DND-41 (cell line): ENCODE measurements at regions not wholly inside any gene's neighbourhood (a gene's known extent, or its start where the extent isn't known, plus 50 kb on each side); places are given as distances from the start of the nearest gene placed in this dataset.

Source experiments
- ATAC-seq: fragments of 200-7000 bp; cut with Tn5 transposase; 3 replicates; pipeline ENCODE4 v1.9.1; 2021; ENCODE audit warnings: low read depth; ENCODE audit not compliant: insufficient read depth
- DNase-seq: peaks from one replicate; pipeline ENCODE4 v3.0.0-alpha.2; 2020
- H2AFZ ChIP-seq: 2 replicates; pipeline ENCODE4 v1.6.0; 2012; ENCODE audit warnings: low read depth, low read length
- H3K27ac ChIP-seq: 2 replicates; pipeline ENCODE4 v1.5.1; 2012; ENCODE audit warnings: low read length, inconsistent platforms
- H3K27me3 ChIP-seq: fragments of 200-600 bp; sonication (generic); 2 replicates; pipeline ENCODE4 v1.6.0; 2012; ENCODE audit warnings: low read length, mild to moderate bottlenecking, inconsistent platforms; ENCODE audit not compliant: insufficient read depth, poor library complexity
- H3K36me3 ChIP-seq: 2 replicates; pipeline ENCODE4 v1.5.1; 2012; ENCODE audit warnings: low read length, inconsistent platforms; ENCODE audit not compliant: insufficient read depth
- H3K4me1 ChIP-seq: 2 replicates; pipeline ENCODE4 v1.5.1; 2012; ENCODE audit warnings: mild to moderate bottlenecking, low read length; ENCODE audit not compliant: insufficient read depth
- H3K4me2 ChIP-seq: 2 replicates; pipeline ENCODE4 v1.6.0; 2012; ENCODE audit warnings: mild to moderate bottlenecking, moderate library complexity, low read length, inconsistent platforms; ENCODE audit not compliant: insufficient read depth
- H3K4me3 ChIP-seq, 2 experiments: fragments of 200-600 bp in 1 of 2; shearing (Covaris generic) in 1 of 2; 2 replicates each; pipeline ENCODE4 v1.5.1; 2012 to 2016; ENCODE audit warnings: inconsistent platforms in 2 of 2, low read length in 2 of 2, mild to moderate bottlenecking in 2 of 2, low read depth in 1 of 2, moderate library complexity in 1 of 2
- H3K79me2 ChIP-seq: 2 replicates; pipeline ENCODE4 v1.6.0; 2012; ENCODE audit warnings: low read length, inconsistent platforms; ENCODE audit not compliant: insufficient read depth
- H3K9ac ChIP-seq: 2 replicates; pipeline ENCODE4 v1.6.0; 2012; ENCODE audit warnings: low read depth, mild to moderate bottlenecking, inconsistent platforms, low read length, moderate library complexity
- H3K9me3 ChIP-seq: 2 replicates; pipeline ENCODE4 v1.5.1; 2012; ENCODE audit warnings: low read length, moderate library complexity, mild to moderate bottlenecking, inconsistent platforms; ENCODE audit not compliant: insufficient read depth, severe bottlenecking
- H4K20me1 ChIP-seq: 2 replicates; pipeline ENCODE4 v1.6.0; 2012; ENCODE audit warnings: low read length; ENCODE audit not compliant: insufficient read depth
- EZH2 ChIP-seq: IDR thresholded peaks from 3 replicates; pipeline ENCODE4 v1.6.1; 2012; ENCODE audit warnings: borderline replicate concordance, low read depth, mild to moderate bottlenecking, moderate library complexity, low read length, inconsistent platforms; ENCODE audit not compliant: severe bottlenecking
- TF ChIP-seq, protein P1 (sequence below): IDR thresholded peaks from 2 replicates; pipeline ENCODE4 v1.5.1; 2012; ENCODE audit warnings: borderline replicate concordance, low read length, moderate library complexity, mild to moderate bottlenecking; ENCODE audit not compliant: poor library complexity, severe bottlenecking; ENCODE audit errors: extremely low read depth

DNA sequence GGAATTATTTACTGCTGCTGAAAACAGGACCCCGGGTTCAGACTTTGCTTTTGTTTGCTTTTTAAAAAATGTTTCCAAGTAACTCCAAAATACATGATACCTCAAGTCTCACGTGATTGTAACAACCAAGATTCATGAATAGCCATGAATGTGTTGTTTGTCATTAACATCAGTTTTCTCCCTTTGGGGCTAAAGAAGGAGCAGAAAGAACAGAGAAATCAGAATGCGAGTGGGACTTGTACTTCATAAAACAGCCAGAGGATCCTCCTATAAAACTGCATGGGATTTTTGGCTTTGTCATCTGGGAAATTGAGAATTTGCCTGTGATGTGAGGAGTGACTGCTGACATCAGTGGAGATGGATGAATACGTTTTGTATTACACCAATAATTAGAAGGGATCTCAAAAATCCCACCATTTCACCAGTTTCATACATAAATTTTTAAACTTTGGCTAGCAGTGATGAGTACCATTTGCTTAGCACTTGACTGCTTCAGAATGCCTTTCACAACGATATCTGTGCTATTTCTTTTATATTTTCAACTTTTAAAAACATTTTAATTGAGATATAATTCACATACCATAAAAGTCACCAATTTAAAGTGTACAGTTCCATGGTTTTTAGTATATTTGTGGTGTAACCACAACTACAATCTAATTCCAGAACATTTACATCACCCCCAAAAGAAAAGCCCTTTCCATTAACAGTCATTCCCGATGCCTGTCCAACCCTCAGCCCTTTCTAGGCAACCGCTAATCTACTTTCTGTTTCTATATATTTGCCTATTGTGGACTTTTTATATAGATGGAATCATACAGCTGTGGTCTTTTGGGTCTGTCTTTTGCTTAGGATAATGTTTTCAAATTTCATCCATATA, 126.9 kb upstream of the ANKRD55 start:
- Histone ChIP-seq H3K36me3 (no peaks in the 10 kb centered on the region), H3K9ac (no peak overlapping the region), H3K4me2 (no peak overlapping the region), H4K20me1 (no peaks in the 10 kb centered on the region), H3K27ac (no peak overlapping the region), H3K27me3 (peaks cover 11% of the 10 kb centered on the region), H2AFZ (no peak overlapping the region), H3K4me1 (no peaks in the 10 kb centered on the region), H3K79me2 (no peaks in the 10 kb centered on the region), H3K9me3 (no peaks in the 10 kb centered on the region), H3K4me3 (no peak overlapping the region)
- TF ChIP-seq EZH2, result no peak
- ATAC-seq (no peak), DNase-seq (no peak)

DNA sequence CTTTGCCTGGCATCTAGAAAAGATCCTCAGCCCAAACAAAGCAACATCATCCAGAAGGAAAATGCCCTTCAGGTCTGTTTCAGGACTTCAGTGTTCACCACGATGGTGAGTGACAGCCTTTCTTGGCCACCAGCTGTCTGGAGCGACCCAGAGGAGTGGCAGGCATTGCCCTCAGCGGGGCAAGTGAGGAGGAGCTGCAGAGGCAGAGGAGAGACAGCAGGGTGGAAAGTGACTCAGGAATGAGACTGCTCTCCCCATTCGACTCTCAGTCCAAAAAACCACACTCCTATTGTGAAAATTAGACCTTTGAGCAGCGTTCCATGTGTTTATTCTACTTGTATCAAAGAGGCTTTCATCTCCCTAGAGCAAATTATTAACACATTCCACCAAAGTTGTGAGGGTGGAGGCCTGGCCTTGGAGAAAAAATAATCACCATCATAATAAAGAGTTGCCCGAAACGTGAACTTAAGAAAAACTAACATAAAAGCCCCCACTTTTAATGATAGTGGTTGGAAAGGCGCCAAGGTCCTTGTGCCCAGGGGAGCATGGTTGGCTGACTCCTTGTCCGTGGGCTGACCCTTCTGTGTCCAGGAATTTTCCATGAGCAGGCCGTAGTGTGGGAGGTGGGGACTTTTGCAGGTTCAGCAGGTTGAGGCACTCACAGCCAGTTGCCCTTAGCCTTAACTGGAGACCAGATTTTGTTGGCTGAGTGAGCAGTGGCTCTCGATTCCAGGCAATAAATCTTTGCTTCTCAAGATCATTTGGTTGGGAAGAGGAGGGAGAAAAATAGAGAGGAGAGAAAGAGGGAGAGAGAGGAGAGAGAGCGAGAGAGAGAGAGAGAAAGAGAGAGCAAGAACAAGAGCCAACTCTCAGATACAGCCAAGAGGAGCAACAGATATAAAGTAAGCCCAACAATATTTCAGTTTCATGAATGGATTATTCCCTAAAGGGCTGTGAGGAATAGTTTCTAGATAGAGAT, 125.9 kb upstream of the ANKRD55 start:
- no peak overlapping the region for H3K27ac ChIP-seq
- ATAC-seq, result no peak
- DNase-seq, result no peak

DNA sequence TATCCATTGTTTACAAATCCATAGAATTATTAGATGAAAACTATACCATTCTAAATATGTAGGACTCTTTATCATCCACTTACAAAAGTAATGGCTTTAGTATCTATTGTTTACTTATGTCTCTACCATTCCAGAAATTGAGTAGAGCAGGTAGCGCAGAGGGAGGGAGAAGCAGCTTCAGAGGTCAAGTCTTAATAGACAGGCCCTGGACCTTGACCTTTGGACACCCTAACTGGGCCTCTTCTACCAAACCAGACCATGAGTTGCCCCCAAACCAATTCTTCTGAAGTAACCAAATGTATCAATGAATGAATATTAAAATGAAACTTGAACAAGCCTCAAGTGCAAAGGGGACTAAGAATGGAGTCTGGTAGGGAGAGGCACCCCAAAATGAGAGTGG, 124.9 kb upstream of the ANKRD55 start:
- H3K36me3 ChIP-seq, result no peaks in the 10 kb centered on the region
- no peaks in the 10 kb centered on the region for H4K20me1 ChIP-seq
- H3K79me2 ChIP-seq, result no peaks in the 10 kb centered on the region
- no peak overlapping the region for H3K4me2 ChIP-seq
- no peaks in the 10 kb centered on the region for H3K9me3 ChIP-seq
- no peak for TF ChIP-seq EZH2
- TF ChIP-seq, protein P1, sequence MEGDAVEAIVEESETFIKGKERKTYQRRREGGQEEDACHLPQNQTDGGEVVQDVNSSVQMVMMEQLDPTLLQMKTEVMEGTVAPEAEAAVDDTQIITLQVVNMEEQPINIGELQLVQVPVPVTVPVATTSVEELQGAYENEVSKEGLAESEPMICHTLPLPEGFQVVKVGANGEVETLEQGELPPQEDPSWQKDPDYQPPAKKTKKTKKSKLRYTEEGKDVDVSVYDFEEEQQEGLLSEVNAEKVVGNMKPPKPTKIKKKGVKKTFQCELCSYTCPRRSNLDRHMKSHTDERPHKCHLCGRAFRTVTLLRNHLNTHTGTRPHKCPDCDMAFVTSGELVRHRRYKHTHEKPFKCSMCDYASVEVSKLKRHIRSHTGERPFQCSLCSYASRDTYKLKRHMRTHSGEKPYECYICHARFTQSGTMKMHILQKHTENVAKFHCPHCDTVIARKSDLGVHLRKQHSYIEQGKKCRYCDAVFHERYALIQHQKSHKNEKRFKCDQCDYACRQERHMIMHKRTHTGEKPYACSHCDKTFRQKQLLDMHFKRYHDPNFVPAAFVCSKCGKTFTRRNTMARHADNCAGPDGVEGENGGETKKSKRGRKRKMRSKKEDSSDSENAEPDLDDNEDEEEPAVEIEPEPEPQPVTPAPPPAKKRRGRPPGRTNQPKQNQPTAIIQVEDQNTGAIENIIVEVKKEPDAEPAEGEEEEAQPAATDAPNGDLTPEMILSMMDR, result no peak
- no peak for DNase-seq
- H3K9ac ChIP-seq, result no peak overlapping the region
- no peak overlapping the region for H3K4me3 ChIP-seq
- no peak for ATAC-seq
- H3K27ac ChIP-seq, result no peak overlapping the region
- no peak overlapping the region for H2AFZ ChIP-seq
- H3K27me3 ChIP-seq, result peaks cover 12% of the 10 kb centered on the region
- no peaks in the 10 kb centered on the region for H3K4me1 ChIP-seq

More for the DNA sequence above, 125.9 kb upstream of the ANKRD55 start:
- Histone ChIP-seq H4K20me1 (no peaks in the 10 kb centered on the region), H3K9me3 (no peaks in the 10 kb centered on the region), H3K4me2 (no peak overlapping the region), H3K27me3 (peaks cover 12% of the 10 kb centered on the region), H3K79me2 (no peaks in the 10 kb centered on the region), H3K36me3 (no peaks in the 10 kb centered on the region), H3K4me3 (no peak overlapping the region), H3K4me1 (no peaks in the 10 kb centered on the region), H3K9ac (no peak overlapping the region), H2AFZ (no peak overlapping the region)
- no peak for TF ChIP-seq EZH2
- TF ChIP-seq, protein P1, result no peak
